Caco-2 (cell line): ENCODE measurements at regions not wholly inside any gene's neighbourhood (a gene's known extent, or its start where the extent isn't known, plus 50 kb on each side); places are given as distances from the start of the nearest gene placed in this dataset.

Experiments
- BruUV-seq: library from RNA; stranded (reverse); fragments of 400-500 nt; replicated peaks from 2 replicates; lab custom pipeline; 2021; lab: Mats Ljungman, UMichigan
- CTCF ChIA-PET: fragments of 300-600 bp; sonication (Branson Sonifier 250); formaldehyde crosslinking; loops from one replicate; lab custom pipeline; 2022; ENCODE audit warnings: antibody characterized with exemption; lab: Charles Lee
- POLR2A ChIA-PET: fragments of 300-600 bp; sonication (Branson Sonifier 250); formaldehyde crosslinking; loops from one replicate; lab custom pipeline; 2022; ENCODE audit warnings: antibody characterized with exemption; lab: Charles Lee
- DNase-seq, 2 experiments: peaks; one replicate each; pipeline versions ENCODE4 v3.0.0 to v3.0.0-alpha.2; 2020 to 2022
- H3K27me3 ChIP-seq: replicated peaks from 2 replicates; pipeline ENCODE4 v1.6.0; 2011; ENCODE audit warnings: low read length; ENCODE audit not compliant: control insufficient read depth, insufficient read depth
- H3K36me3 ChIP-seq: 2 replicates; pipeline ENCODE4 v1.5.1; 2011; ENCODE audit warnings: low read length; ENCODE audit not compliant: control insufficient read depth, insufficient read depth
- H3K4me1 ChIP-seq: fragments of 250-450 bp; sonication (Bioruptor Pico); 2 replicates; pipeline ENCODE4 v1.5.1; 2020; ENCODE audit warnings: mild to moderate bottlenecking
- H3K4me3 ChIP-seq: 2 replicates; pipeline ENCODE4 v1.5.1; 2011; ENCODE audit warnings: low read depth, mild to moderate bottlenecking, control low read depth, low read length
- H3K9me3 ChIP-seq: fragments of 250-450 bp; sonication (Bioruptor Pico); 2 replicates; pipeline ENCODE4 v1.5.1; 2020; ENCODE audit warnings: mild to moderate bottlenecking, moderate library complexity
- H3K27ac Mint-ChIP-seq: one replicate; pipeline ENCODE4 v1.8.0; 2022; ENCODE audit warnings: mixed read lengths; ENCODE audit not compliant: unreplicated experiment
- H3K27me3 Mint-ChIP-seq: one replicate; pipeline ENCODE4 v1.8.0; 2022; ENCODE audit warnings: mixed read lengths; ENCODE audit not compliant: insufficient read depth, unreplicated experiment
- H3K36me3 Mint-ChIP-seq: one replicate; pipeline ENCODE4 v1.8.0; 2022; ENCODE audit warnings: mild to moderate bottlenecking, mixed read lengths; ENCODE audit not compliant: insufficient read depth, unreplicated experiment
- H3K4me1 Mint-ChIP-seq: one replicate; pipeline ENCODE4 v1.8.0; 2022; ENCODE audit warnings: low read depth, mixed read lengths; ENCODE audit not compliant: unreplicated experiment
- H3K4me3 Mint-ChIP-seq: one replicate; pipeline ENCODE4 v1.8.0; 2022; ENCODE audit warnings: mild to moderate bottlenecking, moderate library complexity, mixed read lengths; ENCODE audit not compliant: unreplicated experiment
- H3K9me3 Mint-ChIP-seq: one replicate; pipeline ENCODE4 v1.8.0; 2022; ENCODE audit warnings: mixed read lengths; ENCODE audit not compliant: unreplicated experiment
- intact Hi-C: fragments of 100-400 bp; cut with micrococcal nuclease; formaldehyde crosslinking; loops from one replicate; pipeline ENCODE4 v1.10.0; 2022; ENCODE audit not compliant: unreplicated experiment
- TF ChIP-seq, protein P1 (sequence below), 2 experiments: fragments of 200-600 bp in 1 of 2; IDR thresholded peaks; 1 replicate in 1 of 2; 2 replicates in 1 of 2; pipeline versions ENCODE4 v1.5.1 to v1.8.0; 2011 to 2022; ENCODE audit warnings: antibody characterized with exemption in 1 of 2, control low read depth in 1 of 2, inconsistent platforms in 1 of 2, low read depth in 1 of 2, low read length in 1 of 2, mild to moderate bottlenecking in 1 of 2, moderate library complexity in 1 of 2; ENCODE audit not compliant: insufficient read depth in 1 of 2, severe bottlenecking in 1 of 2, unreplicated experiment in 1 of 2

DNA sequence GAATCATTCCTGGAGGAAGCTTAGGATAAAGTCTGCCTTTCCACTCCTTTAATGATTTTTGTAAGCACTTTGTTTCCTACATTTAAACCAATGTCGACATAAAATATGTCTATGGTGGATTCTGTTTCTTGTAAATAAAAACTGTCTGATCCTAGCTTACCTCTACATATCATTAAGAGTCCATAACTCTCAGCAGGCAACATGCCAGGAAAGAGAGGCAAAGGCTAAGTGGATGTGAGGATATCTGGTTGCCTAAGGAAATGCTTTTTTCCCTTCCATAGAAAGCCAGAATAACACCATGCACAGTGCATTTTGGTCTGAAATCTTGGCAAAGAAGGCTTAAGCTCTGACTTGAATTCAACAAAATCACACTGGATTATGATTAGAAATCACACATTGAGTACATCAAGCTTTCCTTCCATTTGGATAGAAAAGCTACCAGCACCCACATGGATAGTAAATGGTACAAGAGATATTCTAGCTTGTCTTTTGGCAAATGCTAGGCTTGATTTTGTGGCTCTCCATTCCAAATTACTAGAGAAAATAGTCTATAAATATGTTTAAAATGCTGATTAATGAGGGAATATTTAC lies 57.0 kb upstream of the CNTN1 start:
- no peaks in the 10 kb centered on the region for H3K9me3 ChIP-seq
- H3K27me3 ChIP-seq: no peaks in the 10 kb centered on the region
- CTCF ChIA-PET: interaction anchor here (1.4 kb wide), 1 partner anchor 15 kb away, joined by 3 read pairs; no protein-coding TSS in a partner anchor
- Mint-ChIP-seq H3K27me3 (no peaks in the 10 kb centered on the region), H3K9me3 (peaks cover 8% of the 10 kb centered on the region), H3K4me3 (no peak overlapping the region), H3K27ac (no peak overlapping the region), H3K36me3 (no peaks in the 10 kb centered on the region), H3K4me1 (no peaks in the 10 kb centered on the region)
- no peak overlapping the region for H3K4me3 ChIP-seq
- TF ChIP-seq, protein P1, sequence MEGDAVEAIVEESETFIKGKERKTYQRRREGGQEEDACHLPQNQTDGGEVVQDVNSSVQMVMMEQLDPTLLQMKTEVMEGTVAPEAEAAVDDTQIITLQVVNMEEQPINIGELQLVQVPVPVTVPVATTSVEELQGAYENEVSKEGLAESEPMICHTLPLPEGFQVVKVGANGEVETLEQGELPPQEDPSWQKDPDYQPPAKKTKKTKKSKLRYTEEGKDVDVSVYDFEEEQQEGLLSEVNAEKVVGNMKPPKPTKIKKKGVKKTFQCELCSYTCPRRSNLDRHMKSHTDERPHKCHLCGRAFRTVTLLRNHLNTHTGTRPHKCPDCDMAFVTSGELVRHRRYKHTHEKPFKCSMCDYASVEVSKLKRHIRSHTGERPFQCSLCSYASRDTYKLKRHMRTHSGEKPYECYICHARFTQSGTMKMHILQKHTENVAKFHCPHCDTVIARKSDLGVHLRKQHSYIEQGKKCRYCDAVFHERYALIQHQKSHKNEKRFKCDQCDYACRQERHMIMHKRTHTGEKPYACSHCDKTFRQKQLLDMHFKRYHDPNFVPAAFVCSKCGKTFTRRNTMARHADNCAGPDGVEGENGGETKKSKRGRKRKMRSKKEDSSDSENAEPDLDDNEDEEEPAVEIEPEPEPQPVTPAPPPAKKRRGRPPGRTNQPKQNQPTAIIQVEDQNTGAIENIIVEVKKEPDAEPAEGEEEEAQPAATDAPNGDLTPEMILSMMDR (IDR thresholded peaks at IDR 0.05; ENCODE audit: insufficient read depth in 1 of 2, low read depth in 1 of 2, low read length in 1 of 2, severe bottlenecking in 1 of 2, unreplicated experiment in 1 of 2): no peak
- POLR2A ChIA-PET: no interaction called here
- intact Hi-C loops: no loop called here
- no peaks in the 10 kb centered on the region for H3K36me3 ChIP-seq
- H3K4me1 ChIP-seq: no peaks in the 10 kb centered on the region
- no peak for DNase-seq
- BruUV-seq: no TSS peak
